HCT116 (cell line): ENCODE measurements at regions not wholly inside any gene's neighbourhood (a gene's known extent, or its start where the extent isn't known, plus 50 kb on each side); places are given as distances from the start of the nearest gene placed in this dataset.
"Not testable (repeated sequence)": the region's sequence is repeated elsewhere in the genome, so short reads cannot be mapped to it uniquely, and the experiment has no call there.

Experiments used
- EZH2phosphoT487 ChIP-seq: fragments of 200-600 bp; IDR thresholded peaks from 2 replicates; pipeline ENCODE4 v1.6.1; 2018; ENCODE audit warnings: antibody characterized with exemption, borderline replicate concordance
- JUND ChIP-seq: IDR thresholded peaks from 2 replicates; pipeline ENCODE4 v1.6.1; 2012
- POLR2A ChIP-seq: IDR thresholded peaks from 2 replicates; pipeline ENCODE4 v1.7.0; 2011; ENCODE audit warnings: borderline replicate concordance; ENCODE audit not compliant: insufficient read depth, insufficient read length; ENCODE audit errors: extremely low read depth
- RAD21 ChIP-seq: IDR thresholded peaks from 2 replicates; pipeline ENCODE4 v1.6.1; 2012; ENCODE audit warnings: low read depth, mild to moderate bottlenecking
- SIN3A ChIP-seq: IDR thresholded peaks from 2 replicates; pipeline ENCODE4 v1.6.1; 2012; ENCODE audit warnings: low read depth
- SP1 ChIP-seq: IDR thresholded peaks from 2 replicates; pipeline ENCODE4 v1.6.1; 2012; ENCODE audit warnings: low read depth
- SRF ChIP-seq: IDR thresholded peaks from 2 replicates; pipeline ENCODE4 v1.6.1; 2012; ENCODE audit warnings: low read depth
- TF ChIP-seq, protein P1 (sequence below), 3 experiments: fragments of 200-600 bp in 1 of 3; sonication (generic) in 1 of 3; IDR thresholded peaks in 2 of 3; conservative IDR thresholded peaks in 1 of 3; 2 replicates each; pipeline ENCODE4 v1.5.1; 2012 to 2017; ENCODE audit warnings: low read depth in 2 of 3, low read length in 2 of 3, antibody characterized with exemption in 1 of 3, borderline replicate concordance in 1 of 3, control low read depth in 1 of 3, mild to moderate bottlenecking in 1 of 3, mixed read lengths in 1 of 3, mixed run types in 1 of 3, moderate library complexity in 1 of 3; ENCODE audit not compliant: insufficient read depth in 1 of 3
- TF ChIP-seq, protein P2 (sequence below): IDR thresholded peaks from 2 replicates; pipeline ENCODE4 v1.6.1; 2012

DNA sequence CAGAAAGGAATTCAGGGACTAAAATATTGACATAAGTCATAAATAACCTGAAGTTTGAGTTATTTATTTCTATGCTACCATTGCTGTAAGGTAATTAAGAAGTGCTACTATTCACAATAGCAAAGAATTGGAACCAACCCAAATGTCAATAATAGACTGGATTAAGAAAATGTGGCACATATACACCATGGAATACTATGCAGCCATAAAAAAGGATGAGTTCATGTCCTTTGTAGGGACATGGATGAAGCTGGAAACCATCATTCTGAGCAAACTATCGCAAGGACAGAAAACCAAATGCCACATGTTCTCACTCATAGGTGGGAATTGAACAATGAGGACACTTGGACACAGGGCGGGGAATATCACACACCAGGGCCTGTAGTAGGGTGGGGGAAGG lies 77.9 kb upstream of the FAM204A start:
- not testable (repeated sequence) for TF ChIP-seq EZH2phosphoT487, JUND, POLR2A, SRF, SIN3A, SP1, RAD21
- TF ChIP-seq, protein P1, sequence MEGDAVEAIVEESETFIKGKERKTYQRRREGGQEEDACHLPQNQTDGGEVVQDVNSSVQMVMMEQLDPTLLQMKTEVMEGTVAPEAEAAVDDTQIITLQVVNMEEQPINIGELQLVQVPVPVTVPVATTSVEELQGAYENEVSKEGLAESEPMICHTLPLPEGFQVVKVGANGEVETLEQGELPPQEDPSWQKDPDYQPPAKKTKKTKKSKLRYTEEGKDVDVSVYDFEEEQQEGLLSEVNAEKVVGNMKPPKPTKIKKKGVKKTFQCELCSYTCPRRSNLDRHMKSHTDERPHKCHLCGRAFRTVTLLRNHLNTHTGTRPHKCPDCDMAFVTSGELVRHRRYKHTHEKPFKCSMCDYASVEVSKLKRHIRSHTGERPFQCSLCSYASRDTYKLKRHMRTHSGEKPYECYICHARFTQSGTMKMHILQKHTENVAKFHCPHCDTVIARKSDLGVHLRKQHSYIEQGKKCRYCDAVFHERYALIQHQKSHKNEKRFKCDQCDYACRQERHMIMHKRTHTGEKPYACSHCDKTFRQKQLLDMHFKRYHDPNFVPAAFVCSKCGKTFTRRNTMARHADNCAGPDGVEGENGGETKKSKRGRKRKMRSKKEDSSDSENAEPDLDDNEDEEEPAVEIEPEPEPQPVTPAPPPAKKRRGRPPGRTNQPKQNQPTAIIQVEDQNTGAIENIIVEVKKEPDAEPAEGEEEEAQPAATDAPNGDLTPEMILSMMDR (IDR thresholded peaks at IDR 0.05 in 2 of 3, conservative IDR thresholded peaks at IDR 0.05 in 1 of 3; ENCODE audit: borderline replicate concordance in 1 of 3, insufficient read depth in 1 of 3, low read depth in 2 of 3, low read length in 2 of 3): not testable (repeated sequence)
- TF ChIP-seq, protein P2, sequence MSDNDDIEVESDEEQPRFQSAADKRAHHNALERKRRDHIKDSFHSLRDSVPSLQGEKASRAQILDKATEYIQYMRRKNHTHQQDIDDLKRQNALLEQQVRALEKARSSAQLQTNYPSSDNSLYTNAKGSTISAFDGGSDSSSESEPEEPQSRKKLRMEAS: not testable (repeated sequence)
